NCI-H146 (cell line): ENCODE measurements at regions not wholly inside any gene's neighbourhood (a gene's known extent, or its start where the extent isn't known, plus 50 kb on each side); places are given as distances from the start of the nearest gene placed in this dataset.

Experiments used
- DNase-seq: peaks from one replicate; lab custom pipeline; 2025; lab: John Stamatoyannopoulos, UW

GRCh38 chr18:24831081-24831480 lies 370.6 kb downstream of the HRH4 start:
- DNase-seq = no peak

- DNase-seq = no peak
These were observed 371.6 kb downstream of the HRH4 start for GRCh38 chr18:24831871-24832665.

- DNase-seq = no peak
These were observed 375.3 kb downstream of the HRH4 start for GRCh38 chr18:24835751-24836150.

GRCh38 chr18:24837066-24837465 lies 376.6 kb downstream of the HRH4 start:
- DNase-seq = no peak

GRCh38 chr18:24840051-24840450 lies 379.6 kb downstream of the HRH4 start:
- no peak for DNase-seq

- no peak for DNase-seq
These were observed 380.2 kb downstream of the HRH4 start for GRCh38 chr18:24840640-24841039.

- DNase-seq = no peak
These were observed 381.1 kb downstream of the HRH4 start for GRCh38 chr18:24841536-24841935.

- no peak for DNase-seq
These were observed 382.7 kb downstream of the HRH4 start for GRCh38 chr18:24843123-24843522.

GRCh38 chr18:24846138-24846537 lies 385.7 kb downstream of the HRH4 start:
- no peak for DNase-seq

GRCh38 chr18:24850532-24850931 lies 390.1 kb downstream of the HRH4 start:
- no peak for DNase-seq

GRCh38 chr18:24853076-24853475 lies 392.6 kb downstream of the HRH4 start:
- no peak for DNase-seq

- no peak for DNase-seq
These were observed 400.7 kb downstream of the HRH4 start for GRCh38 chr18:24860978-24861680.

GRCh38 chr18:24862201-24862816 lies 401.9 kb downstream of the HRH4 start:
- no peak for DNase-seq

GRCh38 chr18:24868311-24868710 lies 407.9 kb downstream of the HRH4 start:
- DNase-seq = no peak

- DNase-seq = no peak
These were observed 408.4 kb downstream of the HRH4 start for GRCh38 chr18:24868760-24869237.

- no peak for DNase-seq
These were observed 408.8 kb downstream of the HRH4 start for GRCh38 chr18:24869285-24869684.

- DNase-seq = no peak
These were observed 414.8 kb downstream of the HRH4 start for GRCh38 chr18:24875286-24875685.

GRCh38 chr18:24875777-24876176 lies 415.3 kb downstream of the HRH4 start:
- no peak for DNase-seq

- DNase-seq = no peak
These were observed 415.8 kb downstream of the HRH4 start for GRCh38 chr18:24876266-24876665.

GRCh38 chr18:24877066-24877465 lies 416.6 kb downstream of the HRH4 start:
- no peak for DNase-seq

GRCh38 chr18:24877546-24877945 lies 417.1 kb downstream of the HRH4 start:
- DNase-seq = no peak

- DNase-seq = no peak
These were observed 417.9 kb downstream of the HRH4 start for GRCh38 chr18:24878289-24878688.

- DNase-seq = no peak
These were observed 424.8 kb downstream of the HRH4 start for GRCh38 chr18:24885276-24885675.
